HG03354 (cell line): ENCODE measurements at regions not wholly inside any gene's neighbourhood (a gene's known extent, or its start where the extent isn't known, plus 50 kb on each side); places are given as distances from the start of the nearest gene placed in this dataset.
"Not testable (repeated sequence)": the region's sequence is repeated elsewhere in the genome, so short reads cannot be mapped to it uniquely, and the experiment has no call there.

Source experiments
- ATAC-seq: cut with Tn5 transposase; IDR thresholded peaks from one replicate; pipeline ENCODE4 v1.9.1; 2021; ENCODE audit warnings: mild to moderate bottlenecking; ENCODE audit not compliant: unreplicated experiment, poor library complexity, severe bottlenecking

DNA sequence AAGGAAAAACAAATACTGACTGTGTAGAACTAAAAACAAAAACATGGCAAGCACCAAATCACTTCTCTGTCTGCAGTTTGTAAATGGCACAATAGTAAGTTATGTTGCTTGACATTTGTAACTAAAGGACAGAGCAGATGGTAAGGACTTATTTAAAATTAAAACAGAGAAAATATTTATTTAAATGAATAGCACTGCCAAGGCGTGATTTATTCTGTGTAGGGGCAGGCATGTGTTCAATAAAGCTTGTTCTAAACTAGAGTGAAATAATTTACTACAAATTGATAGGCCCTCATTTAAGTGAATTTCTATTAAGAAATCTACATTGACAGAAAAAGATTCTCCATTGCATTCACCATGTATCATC lies 231.5 kb downstream of the CYLC2 start:
- ATAC-seq = no peak

DNA sequence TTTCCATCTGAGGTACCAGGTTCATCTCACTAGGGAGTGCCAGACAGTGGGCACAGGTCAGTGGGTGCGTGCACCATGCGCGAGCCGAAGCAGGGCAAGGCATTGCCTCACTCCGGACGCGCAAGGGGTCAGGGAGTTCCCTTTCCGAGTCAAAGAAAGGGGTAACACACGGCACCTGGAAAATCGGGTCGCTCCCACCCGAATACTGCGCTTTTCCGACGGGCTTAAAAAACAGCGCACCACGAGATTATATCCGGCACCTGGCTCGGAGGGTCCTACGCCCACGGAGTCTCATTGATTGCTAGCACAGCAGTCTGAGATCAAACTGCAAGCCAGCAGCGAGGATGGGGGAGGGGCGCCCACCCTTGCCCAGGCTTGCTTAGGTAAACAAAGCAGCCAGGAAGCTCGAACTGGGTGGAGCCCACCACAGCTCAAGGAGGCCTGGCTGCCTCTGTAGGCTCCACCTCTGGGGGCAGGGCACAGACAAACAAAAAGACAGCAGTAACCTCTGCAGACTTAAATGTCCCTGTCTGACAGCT lies 242.5 kb downstream of the CYLC2 start:
- not testable (repeated sequence) for ATAC-seq

DNA sequence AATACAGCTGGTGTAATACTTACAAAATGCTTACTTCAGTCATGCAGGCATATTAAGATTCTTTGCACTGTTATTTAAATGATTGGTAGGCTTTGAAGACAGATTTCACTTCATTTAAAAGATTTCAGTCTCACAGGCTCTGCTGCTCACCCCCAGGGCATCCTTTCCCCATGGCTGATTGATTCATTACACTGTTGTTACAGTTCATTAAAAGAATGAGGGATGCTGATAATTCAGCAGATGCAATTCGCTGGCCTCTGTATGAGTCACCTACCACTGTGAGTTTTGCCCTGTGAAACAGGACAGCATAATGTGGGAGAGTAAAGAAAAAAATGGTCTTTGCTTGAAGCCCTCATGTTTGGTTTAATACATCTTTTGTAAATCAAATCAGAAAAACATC lies 246.9 kb downstream of the CYLC2 start:
- no peak for ATAC-seq

DNA sequence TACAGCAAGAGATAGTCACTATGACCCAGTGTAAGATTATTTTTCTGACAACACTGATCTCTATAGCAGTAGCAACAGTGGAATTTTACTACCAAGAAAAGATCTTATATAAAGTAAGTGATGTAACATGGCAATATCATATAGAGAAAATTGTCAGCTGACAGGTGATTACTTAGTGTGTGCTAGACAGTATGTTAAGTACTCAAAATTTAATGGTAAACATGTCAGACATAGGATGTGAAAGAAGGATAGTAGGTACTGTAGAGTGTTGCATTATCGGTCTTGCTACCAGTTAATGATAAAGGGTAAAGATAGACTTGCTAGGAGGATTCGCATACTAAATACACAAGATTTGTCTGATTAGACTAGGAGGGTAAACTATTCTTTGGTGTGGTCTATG lies 247.4 kb downstream of the CYLC2 start:
- ATAC-seq = no peak

DNA sequence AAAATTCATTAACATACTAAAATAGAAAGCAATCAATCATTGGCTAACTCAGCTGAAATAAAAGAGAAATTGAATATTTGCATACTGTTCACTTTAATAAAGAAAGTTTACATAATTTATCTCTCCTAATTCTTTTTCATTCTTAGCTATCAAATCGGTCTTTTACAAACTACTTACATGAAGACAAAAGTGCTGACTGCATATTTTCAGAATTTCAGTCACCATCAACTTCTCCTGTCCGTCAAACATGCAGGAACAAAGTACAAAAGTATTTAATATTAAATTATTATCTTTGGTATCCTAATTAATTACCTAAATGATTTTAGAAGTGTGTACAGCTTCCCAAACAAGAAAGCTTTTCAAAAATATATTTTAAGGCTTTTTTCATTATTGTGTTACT lies 248.4 kb downstream of the CYLC2 start:
- ATAC-seq = no peak

DNA sequence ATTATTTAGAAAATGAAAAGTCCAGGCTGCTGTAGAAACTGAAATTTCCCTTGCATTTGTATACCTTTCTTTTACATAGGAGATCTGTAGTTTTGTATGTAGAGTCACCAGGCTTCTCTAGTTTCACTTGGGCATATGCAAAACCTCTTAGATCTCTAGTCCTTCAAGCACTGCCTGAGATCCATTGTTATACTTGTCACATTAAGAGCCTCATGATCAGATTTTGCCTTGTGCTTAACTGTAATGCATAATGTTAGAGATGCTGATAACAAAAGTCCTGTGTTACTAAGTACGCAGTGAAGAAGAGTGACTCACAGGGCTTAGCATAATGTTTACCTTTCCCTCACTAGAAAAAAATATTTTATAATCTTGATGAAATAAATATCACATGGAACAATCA lies 250.2 kb downstream of the CYLC2 start:
- no peak for ATAC-seq

DNA sequence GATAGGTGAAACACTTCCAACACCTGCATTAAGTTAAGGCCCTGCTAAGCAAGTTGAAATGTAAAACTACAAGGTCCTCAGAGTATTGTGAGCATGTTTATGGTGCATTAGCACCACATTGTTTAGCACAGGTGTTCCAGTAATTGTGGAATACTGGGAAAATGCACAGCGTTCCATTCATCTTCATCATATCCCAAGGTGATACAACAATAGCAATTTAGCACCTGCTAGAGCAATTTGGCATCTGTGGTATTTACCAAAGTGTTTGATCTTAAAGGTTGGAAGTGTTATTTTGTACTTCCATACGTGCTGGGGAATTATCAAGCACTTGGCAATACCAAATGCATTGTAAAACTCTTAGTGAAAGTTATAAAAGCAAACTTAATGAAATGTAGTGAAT lies 266.8 kb downstream of the CYLC2 start:
- ATAC-seq = no peak

DNA sequence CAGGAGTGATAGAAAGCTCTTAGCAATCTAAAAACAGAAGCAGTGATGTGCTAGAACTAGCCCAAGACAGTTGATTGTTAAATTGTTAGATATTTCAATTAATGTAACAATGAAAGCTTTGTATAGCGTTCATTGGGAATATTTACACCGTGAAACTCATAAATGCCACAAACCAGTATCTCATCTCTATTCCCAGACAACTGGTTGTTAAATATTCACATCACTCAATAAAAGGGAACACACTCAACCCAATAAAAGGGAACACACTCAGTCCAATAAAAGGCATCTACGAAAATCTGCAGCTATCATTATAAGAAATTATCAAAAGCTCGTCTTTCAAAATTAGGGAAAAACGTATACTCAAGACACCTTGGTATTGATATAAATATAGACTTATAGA lies 270.9 kb downstream of the CYLC2 start:
- no peak for ATAC-seq

DNA sequence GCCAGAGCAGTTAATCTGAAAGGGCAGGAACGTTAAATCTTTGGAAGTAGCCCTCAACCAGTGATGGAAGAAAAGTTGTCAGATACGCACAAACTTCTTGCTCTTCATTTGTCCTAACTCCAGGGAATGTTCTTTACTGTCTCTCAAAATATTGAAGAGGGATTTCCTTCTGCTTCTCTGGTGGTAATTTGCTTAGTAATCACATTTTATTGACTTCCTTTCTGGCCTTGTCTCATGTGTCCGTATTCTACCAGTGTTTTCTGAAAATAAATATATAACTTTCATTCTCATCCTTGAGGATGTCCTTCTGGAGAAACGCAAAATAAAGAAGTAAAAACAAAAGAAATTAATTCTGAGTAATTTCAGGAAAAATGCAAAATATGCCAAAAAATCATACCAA lies 282.1 kb downstream of the CYLC2 start:
- ATAC-seq = no peak

DNA sequence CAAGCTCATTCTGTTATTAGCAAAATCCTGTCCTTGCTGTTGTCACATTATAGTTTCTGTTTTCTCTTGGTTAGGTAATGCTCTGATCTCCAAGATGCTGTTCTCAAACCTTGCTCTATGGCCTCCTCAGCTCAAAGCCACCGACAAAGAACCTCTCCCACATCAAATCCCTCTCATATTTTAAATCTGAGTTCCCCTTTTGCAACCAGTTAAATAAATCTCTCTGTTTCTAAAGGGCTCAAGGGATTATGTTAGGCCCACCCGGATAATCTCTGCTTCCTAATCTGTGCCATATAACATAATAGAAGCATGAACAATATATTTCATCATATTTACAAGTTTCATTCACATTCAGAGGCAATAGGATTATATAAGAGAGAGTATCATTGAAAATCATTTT lies 286.0 kb downstream of the CYLC2 start:
- no peak for ATAC-seq

DNA sequence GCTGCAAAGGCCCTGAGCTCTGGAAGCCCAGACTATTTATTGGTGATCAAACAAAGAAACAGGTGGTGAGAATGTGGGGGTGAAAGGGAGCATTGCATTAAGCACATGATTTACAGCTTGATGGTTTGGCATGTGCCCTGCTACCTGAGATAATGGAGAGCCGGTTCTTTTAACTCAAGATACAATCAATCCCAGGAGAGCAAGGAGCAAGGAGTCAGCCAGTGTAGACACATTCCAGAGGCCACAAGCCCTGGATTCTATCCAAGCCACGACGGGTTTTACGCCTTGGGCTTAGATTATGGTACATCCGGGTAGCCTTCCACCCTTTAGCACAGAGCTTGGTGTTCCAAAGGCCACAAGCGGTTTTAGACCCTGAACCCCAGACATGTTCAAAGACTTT lies 292.2 kb downstream of the CYLC2 start:
- ATAC-seq = no peak

DNA sequence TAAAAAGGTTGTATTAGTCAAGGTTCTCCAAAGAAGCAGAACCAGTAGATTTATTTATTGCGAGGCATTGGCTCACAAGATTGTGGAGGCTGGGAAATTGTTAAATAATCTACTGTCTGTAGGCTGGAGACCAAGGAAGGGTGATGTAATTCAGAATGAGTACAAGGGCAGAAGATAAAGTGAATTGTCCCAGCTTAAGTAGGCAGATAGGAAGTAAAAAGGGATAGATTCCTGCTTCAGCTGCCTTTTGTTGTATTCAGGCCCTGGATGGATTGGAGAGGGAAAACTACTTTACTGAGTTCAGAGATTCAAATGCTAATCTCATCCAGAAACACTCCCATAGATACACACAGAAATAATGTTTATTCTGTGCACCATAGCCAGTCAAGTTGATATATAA lies 301.1 kb downstream of the CYLC2 start:
- ATAC-seq = no peak

DNA sequence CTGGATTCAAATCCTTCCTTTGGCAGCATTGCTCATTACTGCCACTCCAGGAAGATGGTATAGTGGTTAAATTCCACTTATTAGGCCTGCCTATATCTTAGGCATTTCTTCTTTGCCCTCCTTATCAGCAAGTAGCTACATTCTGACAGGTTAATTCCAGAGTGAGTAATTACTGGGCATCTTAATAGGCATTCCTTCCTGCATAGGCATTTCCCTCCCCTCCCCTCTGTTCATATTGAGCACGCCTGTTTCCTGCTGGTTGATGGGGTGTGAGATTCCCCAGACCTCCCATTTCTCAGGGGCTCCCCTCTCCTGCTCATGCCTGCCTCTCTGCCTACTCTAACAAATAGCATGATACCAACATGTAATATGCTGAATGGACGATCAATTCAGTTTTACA lies 305.9 kb downstream of the CYLC2 start:
- ATAC-seq = no peak

DNA sequence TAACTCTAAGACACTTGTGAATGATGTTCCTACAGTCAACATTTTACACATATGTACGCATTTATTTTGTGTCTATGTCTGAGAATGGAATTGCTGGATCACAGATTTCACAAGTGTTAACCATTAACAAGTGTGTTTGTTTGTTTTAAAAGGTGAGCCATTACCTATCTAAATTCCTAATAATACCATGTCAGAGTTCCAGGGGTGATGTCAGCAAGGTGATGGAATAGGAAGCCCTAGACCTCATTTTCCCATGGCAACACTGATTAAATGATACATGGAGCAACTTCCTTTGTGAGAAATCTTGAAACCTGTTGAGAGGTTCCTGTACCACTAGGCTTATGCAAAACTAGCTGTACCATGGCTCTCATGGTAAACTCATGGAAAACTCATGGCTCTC lies 309.7 kb downstream of the CYLC2 start:
- ATAC-seq = no peak

DNA sequence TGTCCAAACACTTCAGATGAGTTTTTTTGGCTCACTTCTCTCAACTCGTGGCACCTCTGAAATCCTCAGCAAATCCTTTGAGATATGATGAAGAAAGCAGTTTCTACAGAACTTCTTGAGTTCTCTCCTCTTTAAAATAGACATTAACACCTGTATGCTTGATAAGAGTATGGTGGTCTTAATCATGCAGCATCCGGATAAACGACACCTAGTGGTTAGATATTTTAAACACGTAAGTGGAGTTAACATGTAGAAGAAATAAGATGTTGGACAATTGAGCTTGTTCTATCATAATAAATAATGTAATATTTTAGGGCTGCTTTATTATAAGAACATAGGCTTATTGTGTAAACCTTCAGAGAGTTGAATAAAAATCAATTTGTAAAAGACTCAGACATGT lies 324.8 kb downstream of the CYLC2 start:
- no peak for ATAC-seq

DNA sequence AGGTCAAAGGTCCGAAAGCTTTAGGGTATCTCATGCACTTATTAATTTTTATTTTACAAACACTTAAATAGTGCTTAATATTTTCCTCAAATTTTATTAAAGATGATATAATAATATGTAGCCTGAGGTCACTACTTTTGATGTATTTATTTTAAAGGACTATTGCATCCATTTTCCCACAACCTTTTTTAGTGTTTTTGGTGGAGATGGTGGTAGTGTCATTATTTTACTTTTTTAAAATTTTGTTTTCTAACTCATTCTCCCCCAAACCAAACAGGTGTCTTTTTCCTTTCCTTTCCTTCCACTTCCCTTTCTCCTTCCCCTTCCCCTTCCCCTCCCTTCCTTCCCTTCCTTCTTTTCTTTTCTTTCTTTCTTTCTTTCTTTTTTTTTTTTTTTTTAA lies 328.6 kb downstream of the CYLC2 start:
- ATAC-seq = no peak

DNA sequence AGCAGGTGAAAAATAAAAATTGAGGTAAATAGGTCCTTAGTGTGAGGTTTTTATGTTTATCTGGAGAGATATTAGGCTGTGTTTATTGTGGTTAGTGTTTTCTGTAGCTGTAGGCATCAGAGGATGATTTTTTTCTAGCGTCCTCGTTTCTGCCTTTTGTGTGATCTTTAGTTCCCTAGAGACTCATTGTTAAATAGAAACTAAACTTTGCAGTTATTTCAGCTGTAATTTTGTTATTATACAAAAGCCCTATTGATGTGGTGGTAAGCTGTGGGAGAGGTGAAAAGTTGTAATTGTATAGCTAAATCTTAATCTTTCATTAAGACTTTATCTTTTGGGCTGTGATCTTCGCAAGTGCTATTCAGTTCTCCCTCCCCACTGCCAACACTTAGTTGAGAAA lies 340.3 kb downstream of the CYLC2 start:
- no peak for ATAC-seq

DNA sequence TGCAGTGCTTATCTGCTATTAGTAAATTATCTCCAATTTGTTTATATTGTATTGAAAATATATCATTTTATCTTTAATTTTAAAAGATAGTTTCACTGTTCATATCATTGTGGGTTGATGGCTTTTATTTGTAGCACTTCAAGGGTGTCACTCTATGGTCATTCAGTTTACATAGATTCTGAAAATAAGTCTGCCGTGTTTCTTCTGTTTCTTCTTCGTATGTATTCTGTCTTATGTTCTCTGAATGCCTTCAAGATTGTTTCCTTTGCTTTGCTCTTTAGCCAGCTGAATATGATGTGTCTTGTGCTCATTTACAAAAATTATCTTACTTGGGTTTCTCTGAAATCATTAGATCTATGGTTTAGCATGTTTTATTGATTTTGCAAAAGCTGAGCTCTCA lies 359.9 kb downstream of the CYLC2 start:
- no peak for ATAC-seq

DNA sequence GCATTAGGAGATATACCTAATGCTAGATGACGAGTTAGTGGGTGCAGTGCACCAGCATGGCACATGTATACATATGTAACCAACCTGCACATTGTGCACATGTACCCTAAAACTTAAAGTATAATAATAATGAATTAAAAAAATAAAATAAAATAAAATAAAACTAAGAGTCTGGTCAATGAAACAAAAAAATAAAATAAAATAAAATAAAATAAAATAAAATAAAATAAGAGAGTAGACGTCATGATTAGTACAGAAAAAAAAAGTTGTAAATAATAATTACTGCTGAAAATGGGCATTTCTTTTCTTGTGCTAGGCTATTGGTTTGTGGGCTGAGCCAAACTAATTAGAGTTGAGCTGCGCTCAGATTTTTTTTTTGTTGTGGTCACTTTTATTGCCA lies 362.8 kb downstream of the CYLC2 start:
- not testable (repeated sequence) for ATAC-seq

DNA sequence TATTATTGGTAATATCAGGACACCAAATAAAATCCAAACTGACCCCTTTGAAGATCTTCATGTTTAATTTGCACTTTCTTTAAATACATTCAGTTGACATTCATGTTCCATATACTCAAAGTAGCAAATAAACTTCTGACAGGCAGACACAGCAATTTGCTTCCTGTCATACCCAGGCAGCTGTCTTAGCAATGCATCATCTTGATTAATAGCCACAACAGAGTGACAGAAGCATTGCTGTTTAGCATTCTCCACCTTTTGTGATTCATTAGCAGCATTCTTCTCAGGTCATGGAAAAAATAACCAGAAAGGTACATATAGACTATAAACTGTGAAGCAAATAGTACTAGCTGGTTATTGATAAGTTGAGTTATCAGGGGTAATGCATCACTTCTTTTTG lies 366.8 kb downstream of the CYLC2 start:
- no peak for ATAC-seq

DNA sequence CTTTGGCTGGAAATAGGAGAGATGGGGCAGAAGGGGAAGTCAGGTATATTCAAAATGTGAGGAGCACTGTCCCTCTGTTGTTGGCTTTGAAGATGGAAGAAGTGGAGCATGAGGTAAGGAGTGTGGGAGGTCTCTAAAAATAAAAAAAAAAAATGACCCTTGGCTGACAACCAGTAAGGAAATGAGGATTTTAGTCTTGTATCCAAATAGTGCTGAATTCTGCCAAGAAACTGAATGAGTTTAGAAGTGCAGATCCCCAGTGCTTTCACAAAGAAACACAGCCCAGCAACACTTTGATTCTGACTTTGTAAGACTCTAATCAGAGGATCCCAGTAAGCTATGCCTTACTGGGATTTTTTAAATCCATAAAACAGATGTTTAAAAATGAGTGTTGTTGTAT lies 367.9 kb downstream of the CYLC2 start:
- no peak for ATAC-seq

DNA sequence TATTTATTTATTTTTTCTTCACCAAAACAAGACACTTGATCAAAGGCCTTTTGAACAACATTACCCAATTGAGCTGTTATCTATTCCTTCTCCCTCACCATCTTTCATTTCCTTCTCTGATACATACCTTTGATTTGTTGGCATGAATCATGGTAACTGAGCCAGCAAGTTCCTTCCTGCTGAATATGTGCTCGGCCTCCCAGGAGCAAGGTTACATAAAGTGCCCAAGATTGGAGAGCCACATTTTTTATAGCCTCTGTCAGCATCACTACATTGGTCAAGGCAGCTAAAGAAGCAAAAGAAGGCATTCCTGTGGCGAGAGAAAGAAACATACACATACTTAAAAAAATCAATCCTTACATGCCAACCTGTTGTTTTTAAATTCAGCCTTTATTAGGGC lies 369.6 kb downstream of the CYLC2 start:
- ATAC-seq = no peak

DNA sequence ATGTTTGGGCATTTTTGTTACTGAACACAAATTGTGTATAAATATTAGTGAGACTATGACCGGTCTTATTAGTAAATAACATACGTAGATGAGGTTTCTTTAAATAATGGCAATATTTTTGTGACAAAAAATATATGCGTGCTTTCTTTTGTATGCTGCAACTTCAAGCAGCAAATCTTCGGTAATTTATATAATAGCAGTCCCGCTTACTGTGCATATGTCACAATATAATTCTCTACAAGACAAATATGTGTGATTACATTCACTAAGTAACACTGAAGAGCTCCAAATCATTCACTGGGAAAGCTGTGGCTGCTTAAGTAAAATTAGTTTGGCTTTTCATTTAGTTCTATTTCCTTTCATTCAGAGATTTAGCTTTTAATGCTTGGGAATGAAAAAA lies 376.0 kb downstream of the CYLC2 start:
- no peak for ATAC-seq
